Cardiac muscle cell (in vitro differentiated cells and primary cell): ENCODE measurements at regions not wholly inside any gene's neighbourhood (a gene's known extent, or its start where the extent isn't known, plus 50 kb on each side); places are given as distances from the start of the nearest gene placed in this dataset.

Source experiments
- DNase-seq, 2 donors: peaks; one replicate each; pipeline versions ENCODE4 v3.0.0 to v3.0.0-alpha.2; 2010 to 2017; ENCODE audit warnings: low read depth in 1 of 2, low spot score in 1 of 2
- H3K27ac ChIP-seq: fragments of 200-600 bp; sonication (generic); 2 replicates; pipeline ENCODE4 v1.5.1; 2016
- H3K27me3 ChIP-seq: fragments of 200-600 bp; sonication (generic); 2 replicates; pipeline ENCODE4 v1.6.0; 2016; ENCODE audit warnings: control low read depth
- H3K36me3 ChIP-seq: fragments of 200-600 bp; sonication (generic); 2 replicates; pipeline ENCODE4 v1.5.1; 2016; ENCODE audit warnings: control low read depth
- H3K4me1 ChIP-seq: fragments of 200-600 bp; sonication (generic); 2 replicates; pipeline ENCODE4 v1.8.1; 2017; ENCODE audit warnings: low read depth, mild to moderate bottlenecking, mixed run types
- H3K4me3 ChIP-seq: fragments of 200-600 bp; sonication (generic); 2 replicates; pipeline ENCODE4 v1.5.1; 2016; ENCODE audit warnings: mild to moderate bottlenecking
- H3K9me3 ChIP-seq: fragments of 200-600 bp; sonication (generic); 2 replicates; pipeline ENCODE4 v1.5.1; 2017; ENCODE audit warnings: low read depth, mild to moderate bottlenecking, control low read depth
- TF ChIP-seq, protein P1 (sequence below): IDR thresholded peaks from 2 replicates; pipeline ENCODE4 v1.5.1; 2012; ENCODE audit warnings: low read depth, mild to moderate bottlenecking, low read length

DNA sequence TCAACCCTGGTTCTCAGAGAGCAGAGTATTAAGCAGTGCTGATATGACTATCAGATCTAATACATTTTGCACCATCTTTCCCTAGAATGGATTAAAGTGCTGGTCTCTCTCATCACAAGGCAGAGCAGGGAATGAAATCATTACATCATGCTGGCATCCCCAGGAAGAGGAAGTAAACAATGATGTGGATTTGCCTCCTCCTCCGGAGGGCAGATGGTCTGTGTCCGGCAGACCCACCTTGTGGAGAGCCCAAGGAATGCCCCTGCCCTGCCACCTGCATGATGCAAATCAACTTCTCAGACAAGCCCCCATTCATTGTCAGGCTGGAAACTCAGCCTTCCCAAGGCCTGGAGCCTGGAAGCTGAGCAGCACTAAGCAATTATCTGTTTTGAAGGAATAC lies 1149.1 kb downstream of the VRK1 start:
- Histone ChIP-seq H3K4me3 (no peak overlapping the region), H3K27ac (no peak overlapping the region), H3K9me3 (no peaks in the 10 kb centered on the region), H3K27me3 (peaks cover 48% of the 10 kb centered on the region), H3K4me1 (no peaks in the 10 kb centered on the region), H3K36me3 (no peaks in the 10 kb centered on the region)
- DNase-seq: no peak
- TF ChIP-seq, protein P1, sequence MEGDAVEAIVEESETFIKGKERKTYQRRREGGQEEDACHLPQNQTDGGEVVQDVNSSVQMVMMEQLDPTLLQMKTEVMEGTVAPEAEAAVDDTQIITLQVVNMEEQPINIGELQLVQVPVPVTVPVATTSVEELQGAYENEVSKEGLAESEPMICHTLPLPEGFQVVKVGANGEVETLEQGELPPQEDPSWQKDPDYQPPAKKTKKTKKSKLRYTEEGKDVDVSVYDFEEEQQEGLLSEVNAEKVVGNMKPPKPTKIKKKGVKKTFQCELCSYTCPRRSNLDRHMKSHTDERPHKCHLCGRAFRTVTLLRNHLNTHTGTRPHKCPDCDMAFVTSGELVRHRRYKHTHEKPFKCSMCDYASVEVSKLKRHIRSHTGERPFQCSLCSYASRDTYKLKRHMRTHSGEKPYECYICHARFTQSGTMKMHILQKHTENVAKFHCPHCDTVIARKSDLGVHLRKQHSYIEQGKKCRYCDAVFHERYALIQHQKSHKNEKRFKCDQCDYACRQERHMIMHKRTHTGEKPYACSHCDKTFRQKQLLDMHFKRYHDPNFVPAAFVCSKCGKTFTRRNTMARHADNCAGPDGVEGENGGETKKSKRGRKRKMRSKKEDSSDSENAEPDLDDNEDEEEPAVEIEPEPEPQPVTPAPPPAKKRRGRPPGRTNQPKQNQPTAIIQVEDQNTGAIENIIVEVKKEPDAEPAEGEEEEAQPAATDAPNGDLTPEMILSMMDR: no peak

DNA sequence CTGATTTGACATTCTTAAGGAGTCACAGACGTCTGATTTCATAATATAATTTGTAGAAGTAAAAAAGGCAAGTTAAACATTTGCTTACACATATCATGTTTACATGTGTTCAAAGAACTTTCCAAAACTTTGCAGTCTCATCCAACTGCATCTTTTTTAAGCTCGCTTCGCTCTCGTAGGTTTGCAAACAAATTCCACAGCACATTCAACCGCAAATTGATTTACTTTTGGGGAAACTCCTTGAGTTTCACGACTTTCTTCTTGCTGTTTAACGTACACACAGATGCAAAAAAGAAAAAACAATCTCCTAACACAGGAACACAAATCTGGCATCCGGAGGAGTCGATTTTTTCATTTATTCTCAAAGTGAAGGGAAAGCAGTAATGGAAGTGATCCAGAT lies 1149.5 kb downstream of the VRK1 start:
- DNase-seq: no peak
- H3K4me1 ChIP-seq: no peaks in the 10 kb centered on the region
- H3K27me3 ChIP-seq: peaks cover 52% of the 10 kb centered on the region
- no peak overlapping the region for H3K27ac ChIP-seq
- no peaks in the 10 kb centered on the region for H3K36me3 ChIP-seq
- no peak overlapping the region for H3K4me3 ChIP-seq
- TF ChIP-seq, protein P1: no peak
- H3K9me3 ChIP-seq: no peaks in the 10 kb centered on the region

DNA sequence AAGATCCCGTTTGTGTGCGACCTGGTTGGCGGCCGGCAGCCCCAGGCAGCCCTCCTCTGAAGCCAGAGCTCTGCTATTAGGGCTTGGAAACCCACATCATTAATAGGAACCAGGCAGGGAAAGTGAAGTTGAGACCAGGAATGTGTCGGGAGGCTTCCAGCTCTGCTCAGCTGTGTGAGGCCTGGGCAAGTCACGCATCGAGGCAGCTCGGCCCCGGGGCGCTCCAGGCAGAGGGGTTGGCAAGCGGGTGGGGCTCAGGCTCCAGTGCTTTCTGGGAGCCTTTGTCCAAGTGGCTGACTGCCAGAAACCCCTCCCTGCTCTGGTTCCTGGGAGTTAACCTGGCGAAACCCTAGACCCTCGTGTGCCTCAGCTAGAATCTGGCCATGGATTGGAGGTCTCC lies 1151.7 kb downstream of the VRK1 start:
- TF ChIP-seq, protein P1: no peak
- DNase-seq: no peak
- H3K4me3 ChIP-seq: no peak overlapping the region
- H3K9me3 ChIP-seq: no peaks in the 10 kb centered on the region
- no peaks in the 10 kb centered on the region for H3K4me1 ChIP-seq
- no peaks in the 10 kb centered on the region for H3K36me3 ChIP-seq
- peaks cover 58% of the 10 kb centered on the region for H3K27me3 ChIP-seq
- no peak overlapping the region for H3K27ac ChIP-seq

DNA sequence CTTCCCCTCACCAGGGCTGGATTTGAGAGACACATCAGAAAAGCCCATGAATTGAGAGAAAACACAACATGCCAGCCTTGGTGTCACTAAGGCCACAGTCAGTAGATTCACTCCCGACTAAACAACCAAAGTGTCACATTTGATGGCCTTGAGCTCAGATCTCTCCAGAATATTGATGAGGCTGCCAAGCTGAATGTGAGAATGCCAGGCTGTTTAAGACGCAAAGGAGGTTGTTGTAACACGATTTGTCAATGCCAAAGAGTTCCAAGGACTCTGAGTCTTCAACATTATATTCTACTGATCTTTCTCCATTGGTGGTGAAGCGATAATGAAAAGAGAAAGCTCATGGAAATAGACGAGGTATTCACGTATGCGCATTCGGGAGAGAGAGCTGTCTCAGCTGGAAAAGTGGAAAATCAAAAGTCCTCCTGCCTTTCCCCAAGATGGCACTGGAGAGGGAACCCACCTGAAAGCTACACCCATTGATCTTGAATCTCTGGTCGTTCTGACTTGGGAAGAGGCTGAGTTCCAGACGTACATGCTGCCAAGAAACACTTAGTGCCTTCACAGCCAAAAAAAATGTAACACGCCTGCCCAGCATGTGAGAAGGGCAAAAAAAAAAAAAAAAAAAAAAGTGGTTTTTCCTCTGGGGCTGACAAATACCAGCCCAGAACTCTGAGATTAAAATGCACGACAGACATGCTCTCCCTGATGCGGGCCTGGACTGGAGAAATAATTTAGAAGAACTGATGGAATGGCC lies 1159.6 kb downstream of the VRK1 start:
- no peak overlapping the region for H3K27ac ChIP-seq
- H3K4me3 ChIP-seq: no peak overlapping the region
- no peaks in the 10 kb centered on the region for H3K36me3 ChIP-seq
- no peak for DNase-seq
- H3K4me1 ChIP-seq: no peaks in the 10 kb centered on the region
- TF ChIP-seq, protein P1: no peak
- peaks cover 26% of the 10 kb centered on the region for H3K27me3 ChIP-seq
- no peaks in the 10 kb centered on the region for H3K9me3 ChIP-seq

DNA sequence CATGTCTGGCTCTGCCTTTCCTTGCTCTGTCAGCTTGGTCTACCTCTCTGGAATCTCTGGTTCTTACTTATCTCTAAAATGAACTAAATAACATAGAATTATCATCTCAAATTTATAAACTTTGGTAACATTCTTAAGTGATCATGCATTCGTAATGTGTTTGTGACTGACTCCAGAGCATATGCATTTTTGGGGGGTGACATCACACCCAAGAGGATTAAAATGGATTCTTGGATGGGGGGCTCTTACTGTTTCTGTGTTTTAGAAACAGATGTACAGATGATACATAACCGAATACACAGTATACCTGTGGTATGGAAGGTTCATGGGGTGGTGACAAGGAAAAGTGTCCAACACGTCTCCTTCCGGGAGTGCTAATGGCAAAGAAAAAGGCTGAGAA lies 1162.1 kb downstream of the VRK1 start:
- H3K36me3 ChIP-seq: no peaks in the 10 kb centered on the region
- H3K27me3 ChIP-seq: peaks cover 43% of the 10 kb centered on the region
- H3K4me3 ChIP-seq: no peak overlapping the region
- no peak for DNase-seq
- no peak overlapping the region for H3K27ac ChIP-seq
- no peaks in the 10 kb centered on the region for H3K4me1 ChIP-seq
- TF ChIP-seq, protein P1: no peak
- no peaks in the 10 kb centered on the region for H3K9me3 ChIP-seq
